ENCODE measurements at regions not wholly inside any gene's neighbourhood (a gene's known extent, or its start where the extent isn't known, plus 50 kb on each side); places are given as distances from the start of the nearest gene placed in this dataset.
"Not testable (repeated sequence)": the region's sequence is repeated elsewhere in the genome, so short reads cannot be mapped to it uniquely, and the experiment has no call there.

- H3K4me1 Mint-ChIP-seq = peaks cover 17% of the 10 kb centered on the region
- no peak for TF ChIP-seq CTCF (conservative IDR thresholded peaks at IDR 0.05)
- H3K4me3 ChIP-seq (ENCODE audit: low read length) = no peak overlapping the region
- peaks cover 11% of the 10 kb centered on the region for H3K4me1 ChIP-seq (ENCODE audit: control insufficient read depth, insufficient read depth, low read length)
- H3K27me3 ChIP-seq (ENCODE audit: control insufficient read depth, insufficient read depth, low read length, poor library complexity, severe bottlenecking) = no peaks in the 10 kb centered on the region
- no peak overlapping the region for H3K27ac Mint-ChIP-seq
- 94 to 98% methylated on average over 6 to 7 of the region's 7 CpGs for WGBS, 2 experiments (ENCODE audit: insufficient coverage in 1 of 2, insufficient read length in 1 of 2)
- no peak overlapping the region for H3K9ac ChIP-seq (ENCODE audit: extremely low read depth, low read length, poor library complexity, severe bottlenecking)
- H3K9me3 ChIP-seq (ENCODE audit: control insufficient read depth, low read length) = peaks cover 5% of the 10 kb centered on the region
- H3K36me3 Mint-ChIP-seq (ENCODE audit: low read depth) = peaks cover 29% of the 10 kb centered on the region
- H3K4me3 Mint-ChIP-seq = no peak overlapping the region
- no peaks in the 10 kb centered on the region for H3K27me3 Mint-ChIP-seq (ENCODE audit: insufficient read depth)
- no peak for DNase-seq
- no peaks in the 10 kb centered on the region for H3K36me3 ChIP-seq (ENCODE audit: control insufficient read depth, insufficient read depth, low read length)
- H3K9me3 Mint-ChIP-seq = no peaks in the 10 kb centered on the region
- H3K27ac ChIP-seq (ENCODE audit: low read depth, low read length) = no peak overlapping the region
Observed at GRCh38 chr3:18086078-18086477, 339.1 kb downstream of the SATB1 start.

- Histone ChIP-seq H3K4me3 (ENCODE audit: low read length) (no peak overlapping the region), H3K4me1 (ENCODE audit: control insufficient read depth, insufficient read depth, low read length) (peaks cover 11% of the 10 kb centered on the region), H3K9ac (ENCODE audit: extremely low read depth, low read length, poor library complexity, severe bottlenecking) (no peak overlapping the region), H3K9me3 (ENCODE audit: control insufficient read depth, low read length) (peaks cover 5% of the 10 kb centered on the region), H3K36me3 (ENCODE audit: control insufficient read depth, insufficient read depth, low read length) (no peaks in the 10 kb centered on the region), H3K27ac (ENCODE audit: low read depth, low read length) (no peak overlapping the region), H3K27me3 (ENCODE audit: control insufficient read depth, insufficient read depth, low read length, poor library complexity, severe bottlenecking) (no peaks in the 10 kb centered on the region)
- peaks cover 29% of the 10 kb centered on the region for H3K36me3 Mint-ChIP-seq (ENCODE audit: low read depth)
- H3K4me3 Mint-ChIP-seq = no peak overlapping the region
- H3K9me3 Mint-ChIP-seq = no peaks in the 10 kb centered on the region
- no peak for DNase-seq
- H3K4me1 Mint-ChIP-seq = peaks cover 17% of the 10 kb centered on the region
- TF ChIP-seq CTCF (conservative IDR thresholded peaks at IDR 0.05) = no peak
- WGBS, 2 experiments (ENCODE audit: insufficient coverage in 1 of 2, insufficient read length in 1 of 2) = 86 to 93% methylated on average over 2 to 4 of the region's 4 CpGs
- H3K27me3 Mint-ChIP-seq (ENCODE audit: insufficient read depth) = no peaks in the 10 kb centered on the region
- no peak overlapping the region for H3K27ac Mint-ChIP-seq
Observed at GRCh38 chr3:18085429-18085828, 339.7 kb downstream of the SATB1 start.

- H3K27ac ChIP-seq (ENCODE audit: low read depth, low read length); H3K27ac Mint-ChIP-seq; H3K9ac ChIP-seq (ENCODE audit: extremely low read depth, low read length, poor library complexity, severe bottlenecking); H3K36me3 ChIP-seq (ENCODE audit: control insufficient read depth, insufficient read depth, low read length); H3K27me3 Mint-ChIP-seq (ENCODE audit: insufficient read depth); DNase-seq; H3K9me3 Mint-ChIP-seq; H3K27me3 ChIP-seq (ENCODE audit: control insufficient read depth, insufficient read depth, low read length, poor library complexity, severe bottlenecking); H3K9me3 ChIP-seq (ENCODE audit: control insufficient read depth, low read length); H3K4me3 ChIP-seq (ENCODE audit: low read length); H3K4me3 Mint-ChIP-seq: not testable (repeated sequence)
- 85% methylated on average over 1 of the region's 1 CpG; no CpG with 5 or more reads in 1 of the 2 experiments for WGBS, 2 experiments (ENCODE audit: insufficient coverage in 1 of 2, insufficient read length in 1 of 2)
- Mint-ChIP-seq H3K4me1 (peaks cover 20% of the 10 kb centered on the region), H3K36me3 (ENCODE audit: low read depth) (peaks cover 18% of the 10 kb centered on the region)
- peaks cover 17% of the 10 kb centered on the region for H3K4me1 ChIP-seq (ENCODE audit: control insufficient read depth, insufficient read depth, low read length)
Observed at GRCh38 chr3:18083273-18083590, 340.8 kb upstream of the TBC1D5 start.

- H3K4me3 Mint-ChIP-seq = no peak overlapping the region
- Histone ChIP-seq H3K36me3 (ENCODE audit: control insufficient read depth, insufficient read depth, low read length) (no peaks in the 10 kb centered on the region), H3K9me3 (ENCODE audit: control insufficient read depth, low read length) (peaks cover 5% of the 10 kb centered on the region), H3K27me3 (ENCODE audit: control insufficient read depth, insufficient read depth, low read length, poor library complexity, severe bottlenecking) (no peaks in the 10 kb centered on the region), H3K27ac (ENCODE audit: low read depth, low read length) (no peak overlapping the region), H3K4me1 (ENCODE audit: control insufficient read depth, insufficient read depth, low read length) (peaks cover 16% of the 10 kb centered on the region), H3K4me3 (ENCODE audit: low read length) (no peak overlapping the region), H3K9ac (ENCODE audit: extremely low read depth, low read length, poor library complexity, severe bottlenecking) (no peak overlapping the region)
- H3K27ac Mint-ChIP-seq = no peak overlapping the region
- no peak for DNase-seq
- no peak for TF ChIP-seq CTCF (conservative IDR thresholded peaks at IDR 0.05)
- peaks cover 18% of the 10 kb centered on the region for H3K36me3 Mint-ChIP-seq (ENCODE audit: low read depth)
- no peaks in the 10 kb centered on the region for H3K27me3 Mint-ChIP-seq (ENCODE audit: insufficient read depth)
- H3K9me3 Mint-ChIP-seq = no peaks in the 10 kb centered on the region
- peaks cover 16% of the 10 kb centered on the region for H3K4me1 Mint-ChIP-seq
- WGBS, 2 experiments (ENCODE audit: insufficient coverage in 1 of 2, insufficient read length in 1 of 2) = 81 to 100% methylated on average over 1 to 3 of the region's 3 CpGs
Observed at GRCh38 chr3:18082551-18083272, 340.3 kb upstream of the TBC1D5 start.

All from endodermal cell (in vitro differentiated cells).